ENCODE measurements at regions not wholly inside any gene's neighbourhood (a gene's known extent, or its start where the extent isn't known, plus 50 kb on each side); places are given as distances from the start of the nearest gene placed in this dataset.

GRCh38 chr7:118580743-118581382 is 356.4 kb downstream of the ANKRD7 start (continued):
- TF ChIP-seq, protein P1, sequence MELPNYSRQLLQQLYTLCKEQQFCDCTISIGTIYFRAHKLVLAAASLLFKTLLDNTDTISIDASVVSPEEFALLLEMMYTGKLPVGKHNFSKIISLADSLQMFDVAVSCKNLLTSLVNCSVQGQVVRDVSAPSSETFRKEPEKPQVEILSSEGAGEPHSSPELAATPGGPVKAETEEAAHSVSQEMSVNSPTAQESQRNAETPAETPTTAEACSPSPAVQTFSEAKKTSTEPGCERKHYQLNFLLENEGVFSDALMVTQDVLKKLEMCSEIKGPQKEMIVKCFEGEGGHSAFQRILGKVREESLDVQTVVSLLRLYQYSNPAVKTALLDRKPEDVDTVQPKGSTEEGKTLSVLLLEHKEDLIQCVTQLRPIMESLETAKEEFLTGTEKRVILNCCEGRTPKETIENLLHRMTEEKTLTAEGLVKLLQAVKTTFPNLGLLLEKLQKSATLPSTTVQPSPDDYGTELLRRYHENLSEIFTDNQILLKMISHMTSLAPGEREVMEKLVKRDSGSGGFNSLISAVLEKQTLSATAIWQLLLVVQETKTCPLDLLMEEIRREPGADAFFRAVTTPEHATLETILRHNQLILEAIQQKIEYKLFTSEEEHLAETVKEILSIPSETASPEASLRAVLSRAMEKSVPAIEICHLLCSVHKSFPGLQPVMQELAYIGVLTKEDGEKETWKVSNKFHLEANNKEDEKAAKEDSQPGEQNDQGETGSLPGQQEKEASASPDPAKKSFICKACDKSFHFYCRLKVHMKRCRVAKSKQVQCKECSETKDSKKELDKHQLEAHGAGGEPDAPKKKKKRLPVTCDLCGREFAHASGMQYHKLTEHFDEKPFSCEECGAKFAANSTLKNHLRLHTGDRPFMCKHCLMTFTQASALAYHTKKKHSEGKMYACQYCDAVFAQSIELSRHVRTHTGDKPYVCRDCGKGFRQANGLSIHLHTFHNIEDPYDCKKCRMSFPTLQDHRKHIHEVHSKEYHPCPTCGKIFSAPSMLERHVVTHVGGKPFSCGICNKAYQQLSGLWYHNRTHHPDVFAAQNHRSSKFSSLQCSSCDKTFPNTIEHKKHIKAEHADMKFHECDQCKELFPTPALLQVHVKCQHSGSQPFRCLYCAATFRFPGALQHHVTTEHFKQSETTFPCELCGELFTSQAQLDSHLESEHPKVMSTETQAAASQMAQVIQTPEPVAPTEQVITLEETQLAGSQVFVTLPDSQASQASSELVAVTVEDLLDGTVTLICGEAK (IDR thresholded peaks at IDR 0.05; ENCODE audit: borderline replicate concordance) = no peak
- TF ChIP-seq E4F1 (IDR thresholded peaks at IDR 0.05; ENCODE audit: borderline replicate concordance, partially characterized antibody) = no peak
- TF ChIP-seq ZBED1 (IDR thresholded peaks at IDR 0.05; ENCODE audit: borderline replicate concordance) = no peak

DNA sequence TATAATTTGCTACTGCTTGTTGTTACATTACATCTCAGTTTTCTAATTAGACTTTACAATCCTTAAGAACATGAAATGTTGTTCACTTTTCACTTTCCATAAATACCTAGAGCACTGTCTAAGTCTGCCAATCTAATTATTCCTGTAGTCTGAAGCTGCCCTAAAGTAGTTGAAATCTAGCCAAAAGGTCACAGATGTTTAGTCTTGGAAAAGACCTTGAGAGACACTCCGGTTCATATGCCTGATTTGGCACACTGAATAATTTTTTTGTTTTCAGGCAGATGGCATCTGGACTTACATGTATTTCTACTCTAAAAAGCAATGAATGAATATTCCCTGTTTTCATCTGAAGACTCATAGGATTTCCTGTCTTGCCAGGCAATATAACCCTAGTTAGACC is 359.1 kb downstream of the ANKRD7 start:
- intact Hi-C loops (cut with micrococcal nuclease; ENCODE audit: unreplicated experiment) = no loop called here
- 38% methylated on average over 1 of the region's 1 CpG for WGBS (ENCODE audit: insufficient coverage, insufficient replicate concordance, low lambda C conversion rate, missing lambda C conversion rate)
- H4K20me1 ChIP-seq (ENCODE audit: control insufficient read depth, insufficient read depth) = no peaks in the 10 kb centered on the region
- H3K27ac ChIP-seq (ENCODE audit: control insufficient read depth, insufficient read depth) = no peak overlapping the region
- no peak overlapping the region for H3K4me3 ChIP-seq
- H3K36me3 ChIP-seq (ENCODE audit: control insufficient read depth in 2 of 2, insufficient read depth in 2 of 2, low read length in 1 of 2) = no peaks in the 10 kb centered on the region
- H3K27me3 ChIP-seq (replicated peaks in 1 of 2; ENCODE audit: control insufficient read depth in 2 of 2, insufficient read depth in 2 of 2, low read length in 1 of 2) = no peaks in the 10 kb centered on the region
- DNase-seq (ENCODE audit: low read depth, low spot score) (no peak), FAIRE-seq (no peak), ATAC-seq (no peak)
- H2AFZ ChIP-seq (ENCODE audit: control insufficient read depth, low read depth, low read length) = no peak overlapping the region
- H3K79me2 ChIP-seq (ENCODE audit: control insufficient read depth, insufficient read depth, low read length) = no peaks in the 10 kb centered on the region
- POLR2A ChIA-PET = no interaction called here
- no peaks in the 10 kb centered on the region for H3K9me3 ChIP-seq (replicated peaks; ENCODE audit: control insufficient read depth, insufficient read depth, low read length)
- CTCF ChIA-PET = no interaction called here
- no TSS peak for BruUV-seq (replicated peaks)
- no peaks in the 10 kb centered on the region for H3K4me1 ChIP-seq (ENCODE audit: control insufficient read depth, insufficient read depth, low read length)
- no peak overlapping the region for H3K9ac ChIP-seq (ENCODE audit: control insufficient read depth, insufficient read depth, low read length)
- in situ Hi-C loops (cut with MboI) = no loop called here
- RAD21 ChIA-PET (ENCODE audit: unreplicated experiment) = no interaction called here
- H3K4me2 ChIP-seq (ENCODE audit: control insufficient read depth, insufficient read depth) = no peak overlapping the region
- SMC1A ChIA-PET (ENCODE audit: uncharacterized antibody, unreplicated experiment) = no interaction called here
- TF ChIP-seq ETV6 (conservative IDR thresholded peaks at IDR 0.05 in 1 of 2, IDR thresholded peaks at IDR 0.05 in 1 of 2; ENCODE audit: borderline replicate concordance in 1 of 2, low read depth in 1 of 2) = no peak
- TF ChIP-seq ZNF217 (IDR thresholded peaks at IDR 0.05) = no peak
- TF ChIP-seq CHD2 (IDR thresholded peaks at IDR 0.05; ENCODE audit: borderline replicate concordance, low read depth, low read length) = no peak
- TF ChIP-seq BHLHE40 (IDR thresholded peaks at IDR 0.05; ENCODE audit: borderline replicate concordance in 1 of 2, low read depth in 2 of 2, low read length in 1 of 2) = no peak
- TF ChIP-seq CREM (IDR thresholded peaks at IDR 0.05; ENCODE audit: low read depth) = no peak
- no peak for TF ChIP-seq SPI1 (IDR thresholded peaks at IDR 0.05; ENCODE audit: borderline replicate concordance, insufficient read depth, low read depth, low read length)
